Endothelial cell of umbilical vein (primary cell): ENCODE measurements at regions not wholly inside any gene's neighbourhood (a gene's known extent, or its start where the extent isn't known, plus 50 kb on each side); places are given as distances from the start of the nearest gene placed in this dataset.

Source experiments
- BruUV-seq: library from RNA; stranded (reverse); fragments of 400-500 nt; replicated peaks from 2 replicates; lab custom pipeline; 2021; lab: Mats Ljungman, UMichigan
- CTCF ChIA-PET: fragments of 300-600, 350-600 bp; sonication (Branson Sonifier 250); formaldehyde crosslinking; loops from one replicate; lab custom pipeline; 2021; ENCODE audit warnings: antibody characterized with exemption, inconsistent platforms; lab: Charles Lee
- POLR2A ChIA-PET: fragments of 300-600, 350-600 bp; sonication (Branson Sonifier 250); formaldehyde crosslinking; loops from one replicate; lab custom pipeline; 2021; ENCODE audit warnings: antibody characterized with exemption, inconsistent platforms; lab: Charles Lee
- DNase-seq: peaks from one replicate; pipeline ENCODE4 v3.0.0-alpha.2; 2011; ENCODE audit warnings: low read depth, low spot score
- FAIRE-seq: peaks from 2 replicates; lab custom pipeline; 2011; peaks lifted over from hg19 to GRCh38; lab: Jason Lieb, UNC
- H2AFZ ChIP-seq: 2 replicates; pipeline ENCODE4 v1.6.0; 2012; ENCODE audit warnings: low read depth, low read length, control low read depth, inconsistent platforms
- H3K27ac ChIP-seq: 2 replicates; pipeline ENCODE4 v1.5.1; 2011; ENCODE audit warnings: low read depth, mild to moderate bottlenecking, control low read depth, low read length, moderate library complexity; ENCODE audit not compliant: insufficient read depth
- H3K27me3 ChIP-seq, 2 experiments: 2 replicates each; pipeline versions ENCODE4 v1.6.0 to v1.6.1; 2011; ENCODE audit warnings: low read length in 2 of 2, mixed read lengths in 1 of 2; ENCODE audit not compliant: control insufficient read depth in 2 of 2, insufficient read depth in 2 of 2
- H3K36me3 ChIP-seq, 2 experiments: 2 replicates in 1 of 2; 3 replicates in 1 of 2; pipeline ENCODE4 v1.5.1; 2011; ENCODE audit warnings: low read length in 2 of 2, mild to moderate bottlenecking in 1 of 2, moderate library complexity in 1 of 2; ENCODE audit not compliant: control insufficient read depth in 2 of 2, insufficient read depth in 2 of 2; ENCODE audit errors: extremely low read depth in 1 of 2
- H3K4me1 ChIP-seq: 3 replicates; pipeline ENCODE4 v1.5.1; 2011; ENCODE audit warnings: mild to moderate bottlenecking, low read length; ENCODE audit not compliant: control insufficient read depth, insufficient read depth; ENCODE audit errors: extremely low read depth
- H3K4me2 ChIP-seq: 2 replicates; pipeline ENCODE4 v1.6.1; 2011; ENCODE audit warnings: low read length, control low read depth, mixed read lengths; ENCODE audit not compliant: insufficient read depth
- H3K4me3 ChIP-seq, 3 experiments: fragments of 200-600 bp in 1 of 3; sonication (generic), shearing (Covaris generic) in 1 of 3; replicated peaks in 1 of 3; 2 replicates each; pipeline ENCODE4 v1.5.1; 2011 to 2016; ENCODE audit warnings: control low read depth in 3 of 3, low read length in 3 of 3, mild to moderate bottlenecking in 2 of 3, inconsistent platforms in 1 of 3, low read depth in 1 of 3, moderate library complexity in 1 of 3; ENCODE audit not compliant: insufficient read depth in 1 of 3
- H3K79me2 ChIP-seq: 2 replicates; pipeline ENCODE4 v1.6.0; 2012; ENCODE audit warnings: low read length, inconsistent platforms; ENCODE audit not compliant: control insufficient read depth, insufficient read depth
- H3K9ac ChIP-seq: replicated peaks from 2 replicates; pipeline ENCODE3; 2011; ENCODE audit warnings: low read length, control low read depth; ENCODE audit not compliant: insufficient read depth; ENCODE audit errors: extremely low read depth
- H3K9me1 ChIP-seq: replicated peaks from 3 replicates; pipeline ENCODE4 v1.6.0; 2011; ENCODE audit warnings: mild to moderate bottlenecking, low read length; ENCODE audit not compliant: control insufficient read depth, insufficient read depth; ENCODE audit errors: extremely low read depth
- H3K9me3 ChIP-seq: replicated peaks from 2 replicates; pipeline ENCODE4 v1.5.1; 2012; ENCODE audit warnings: low read length, inconsistent platforms; ENCODE audit not compliant: control insufficient read depth, insufficient read depth
- H4K20me1 ChIP-seq: replicated peaks from 2 replicates; pipeline ENCODE3; 2011; ENCODE audit warnings: mild to moderate bottlenecking, low read length; ENCODE audit not compliant: control insufficient read depth, insufficient read depth; ENCODE audit errors: extremely low read depth
- EZH2 ChIP-seq: IDR thresholded peaks from 2 replicates; pipeline ENCODE4 v1.6.1; 2012; ENCODE audit warnings: borderline replicate concordance, low read depth, mild to moderate bottlenecking, moderate library complexity, low read length, inconsistent platforms; ENCODE audit not compliant: severe bottlenecking
- FOS ChIP-seq: IDR thresholded peaks from 2 replicates; pipeline ENCODE4 v1.6.1; 2011; ENCODE audit warnings: mild to moderate bottlenecking, low read length, moderate library complexity, borderline replicate concordance; ENCODE audit not compliant: insufficient read depth
- GATA2 ChIP-seq: IDR thresholded peaks from 2 replicates; pipeline ENCODE4 v1.7.0; 2011; ENCODE audit warnings: low read depth, mild to moderate bottlenecking, moderate library complexity, mixed read lengths, low read length; ENCODE audit not compliant: insufficient read length, insufficient read depth
- JUN ChIP-seq: IDR thresholded peaks from 2 replicates; pipeline ENCODE4 v1.6.1; 2011; ENCODE audit warnings: borderline replicate concordance, low read depth; ENCODE audit not compliant: insufficient read length, insufficient read depth
- MYC ChIP-seq: IDR thresholded peaks from one replicate; pipeline ENCODE4 v1.6.1; 2011; ENCODE audit warnings: mild to moderate bottlenecking, low read depth, low read length
- POLR2A ChIP-seq: IDR thresholded peaks from 2 replicates; pipeline ENCODE4 v1.6.1; 2012; ENCODE audit warnings: low read depth, mild to moderate bottlenecking, control low read depth, low read length
- POLR2AphosphoS5 ChIP-seq: IDR thresholded peaks from 2 replicates; pipeline ENCODE4 v1.6.1; 2012; ENCODE audit warnings: low read depth, mild to moderate bottlenecking, control low read depth, low read length, moderate library complexity; ENCODE audit not compliant: insufficient read depth
- dilution Hi-C: fragments of 300-500 bp; cut with MboI; formaldehyde crosslinking; loops from one replicate; pipeline ENCODE4 v1.15.0; 2019; ENCODE audit warnings: low sequenced_read_pairs; ENCODE audit not compliant: extremely low pct_ligation_motif_present
- intact Hi-C: fragments of 100-400 bp; cut with micrococcal nuclease; formaldehyde crosslinking; loops from one replicate; pipeline ENCODE4 v1.10.0; 2022
- TF ChIP-seq, protein P1 (sequence below), 2 donors: IDR thresholded peaks; 1 replicate in 1 of 2; 2 replicates in 1 of 2; pipeline ENCODE4 v1.5.1; 2011; ENCODE audit warnings: low read length in 2 of 2, mild to moderate bottlenecking in 2 of 2, moderate library complexity in 2 of 2, control low read depth in 1 of 2, inconsistent platforms in 1 of 2, low read depth in 1 of 2; ENCODE audit not compliant: insufficient read depth in 1 of 2; ENCODE audit errors: extremely low read depth in 1 of 2
- TF ChIP-seq, protein P2 (sequence below): IDR thresholded peaks from 2 replicates; pipeline ENCODE4 v1.6.1; 2011; ENCODE audit not compliant: insufficient read depth, insufficient read length

DNA sequence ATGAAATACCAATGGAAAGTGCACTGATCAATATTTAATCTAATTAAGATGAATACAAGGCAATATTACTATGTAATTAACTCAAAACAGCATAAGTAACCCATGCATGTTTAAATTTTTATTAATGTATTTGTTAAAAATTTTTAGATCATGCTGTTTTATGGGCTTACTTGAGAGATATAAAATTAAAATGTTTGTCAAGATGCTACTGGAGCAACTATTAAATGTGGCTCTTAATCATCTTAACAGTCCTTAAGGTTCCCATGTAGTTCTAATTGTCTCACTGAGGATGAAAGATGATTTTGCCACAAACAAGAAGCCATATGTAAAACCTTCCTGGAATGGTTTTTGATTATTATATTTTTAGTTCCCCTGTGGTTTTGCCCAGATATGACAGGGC is 897.1 kb downstream of the KCNMA1 start:
- H3K36me3 ChIP-seq = no peaks in the 10 kb centered on the region
- intact Hi-C loops = no loop called here
- CTCF ChIA-PET = no interaction called here
- DNase-seq (no peak), FAIRE-seq (no peak)
- H3K27me3 ChIP-seq = no peaks in the 10 kb centered on the region
- no peaks in the 10 kb centered on the region for H4K20me1 ChIP-seq
- POLR2A ChIA-PET = no interaction called here
- no peaks in the 10 kb centered on the region for H3K9me3 ChIP-seq
- no peak overlapping the region for H2AFZ ChIP-seq
- BruUV-seq = no TSS peak
- no peak overlapping the region for H3K9ac ChIP-seq
- no peak overlapping the region for H3K4me3 ChIP-seq
- dilution Hi-C loops = no loop called here
- no peak overlapping the region for H3K4me2 ChIP-seq
- H3K79me2 ChIP-seq = no peaks in the 10 kb centered on the region
- no peaks in the 10 kb centered on the region for H3K9me1 ChIP-seq
- H3K27ac ChIP-seq = no peak overlapping the region
- no peaks in the 10 kb centered on the region for H3K4me1 ChIP-seq
- TF ChIP-seq MYC = no peak
- no peak for TF ChIP-seq JUN

DNA sequence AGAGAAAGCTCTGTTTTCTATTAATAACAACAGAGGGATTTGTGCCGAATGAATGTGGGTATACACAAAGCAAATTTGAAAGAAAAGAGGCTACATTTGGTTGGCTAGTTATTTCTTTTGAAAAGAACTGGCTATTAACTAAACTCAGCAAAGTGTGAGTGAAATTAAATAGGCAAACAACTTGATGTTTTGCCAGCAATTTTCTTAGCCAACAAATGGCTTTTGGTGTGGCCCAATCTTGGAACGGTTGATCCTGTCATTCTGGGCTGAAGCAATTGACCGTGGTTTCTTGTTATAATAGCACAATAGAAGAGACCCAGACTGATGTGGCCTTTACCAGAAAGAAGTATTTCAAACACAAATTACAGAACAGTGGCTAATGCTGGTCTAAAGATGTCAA is 898.6 kb downstream of the KCNMA1 start:
- H3K4me2 ChIP-seq = no peak overlapping the region
- dilution Hi-C loops (no loop called here), intact Hi-C loops (no loop called here)
- no peak overlapping the region for H3K27ac ChIP-seq
- H2AFZ ChIP-seq = no peak overlapping the region
- no peak overlapping the region for H3K4me3 ChIP-seq
- no peaks in the 10 kb centered on the region for H3K27me3 ChIP-seq
- FAIRE-seq = no peak
- no peaks in the 10 kb centered on the region for H3K79me2 ChIP-seq
- ChIA-PET CTCF (no interaction called here), POLR2A (no interaction called here)
- H3K9me1 ChIP-seq = no peaks in the 10 kb centered on the region
- DNase-seq = no peak
- no peaks in the 10 kb centered on the region for H3K4me1 ChIP-seq
- no peak for TF ChIP-seq POLR2AphosphoS5
- TF ChIP-seq GATA2 = no peak
- TF ChIP-seq JUN = no peak
- no peak for TF ChIP-seq POLR2A
- TF ChIP-seq EZH2 = no peak
- no peak for TF ChIP-seq FOS
- no peak for TF ChIP-seq MYC
- TF ChIP-seq, protein P1, sequence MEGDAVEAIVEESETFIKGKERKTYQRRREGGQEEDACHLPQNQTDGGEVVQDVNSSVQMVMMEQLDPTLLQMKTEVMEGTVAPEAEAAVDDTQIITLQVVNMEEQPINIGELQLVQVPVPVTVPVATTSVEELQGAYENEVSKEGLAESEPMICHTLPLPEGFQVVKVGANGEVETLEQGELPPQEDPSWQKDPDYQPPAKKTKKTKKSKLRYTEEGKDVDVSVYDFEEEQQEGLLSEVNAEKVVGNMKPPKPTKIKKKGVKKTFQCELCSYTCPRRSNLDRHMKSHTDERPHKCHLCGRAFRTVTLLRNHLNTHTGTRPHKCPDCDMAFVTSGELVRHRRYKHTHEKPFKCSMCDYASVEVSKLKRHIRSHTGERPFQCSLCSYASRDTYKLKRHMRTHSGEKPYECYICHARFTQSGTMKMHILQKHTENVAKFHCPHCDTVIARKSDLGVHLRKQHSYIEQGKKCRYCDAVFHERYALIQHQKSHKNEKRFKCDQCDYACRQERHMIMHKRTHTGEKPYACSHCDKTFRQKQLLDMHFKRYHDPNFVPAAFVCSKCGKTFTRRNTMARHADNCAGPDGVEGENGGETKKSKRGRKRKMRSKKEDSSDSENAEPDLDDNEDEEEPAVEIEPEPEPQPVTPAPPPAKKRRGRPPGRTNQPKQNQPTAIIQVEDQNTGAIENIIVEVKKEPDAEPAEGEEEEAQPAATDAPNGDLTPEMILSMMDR (IDR thresholded peaks at IDR 0.05; ENCODE audit: extremely low read depth in 1 of 2, insufficient read depth in 1 of 2, low read depth in 1 of 2, low read length in 2 of 2) = no peak
- TF ChIP-seq, protein P2, sequence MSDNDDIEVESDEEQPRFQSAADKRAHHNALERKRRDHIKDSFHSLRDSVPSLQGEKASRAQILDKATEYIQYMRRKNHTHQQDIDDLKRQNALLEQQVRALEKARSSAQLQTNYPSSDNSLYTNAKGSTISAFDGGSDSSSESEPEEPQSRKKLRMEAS = no peak
- H3K9me3 ChIP-seq = no peaks in the 10 kb centered on the region
- no peaks in the 10 kb centered on the region for H3K36me3 ChIP-seq
- no peaks in the 10 kb centered on the region for H4K20me1 ChIP-seq
- no TSS peak for BruUV-seq
- H3K9ac ChIP-seq = no peak overlapping the region
